Stimulated activated CD8-positive, alpha-beta memory T cell treated with anti-CD3 and anti-CD28 coated beads, Interleukin-15, amount 100 ng/mL, for 4 hours (primary cell): ENCODE measurements at regions not wholly inside any gene's neighbourhood (a gene's known extent, or its start where the extent isn't known, plus 50 kb on each side); places are given as distances from the start of the nearest gene placed in this dataset.

Source experiments
- DNase-seq, 2 donors: peaks; one replicate each; pipeline ENCODE4 v3.0.0-alpha.2; 2020; ENCODE audit warnings: low read depth in 2 of 2

DNA sequence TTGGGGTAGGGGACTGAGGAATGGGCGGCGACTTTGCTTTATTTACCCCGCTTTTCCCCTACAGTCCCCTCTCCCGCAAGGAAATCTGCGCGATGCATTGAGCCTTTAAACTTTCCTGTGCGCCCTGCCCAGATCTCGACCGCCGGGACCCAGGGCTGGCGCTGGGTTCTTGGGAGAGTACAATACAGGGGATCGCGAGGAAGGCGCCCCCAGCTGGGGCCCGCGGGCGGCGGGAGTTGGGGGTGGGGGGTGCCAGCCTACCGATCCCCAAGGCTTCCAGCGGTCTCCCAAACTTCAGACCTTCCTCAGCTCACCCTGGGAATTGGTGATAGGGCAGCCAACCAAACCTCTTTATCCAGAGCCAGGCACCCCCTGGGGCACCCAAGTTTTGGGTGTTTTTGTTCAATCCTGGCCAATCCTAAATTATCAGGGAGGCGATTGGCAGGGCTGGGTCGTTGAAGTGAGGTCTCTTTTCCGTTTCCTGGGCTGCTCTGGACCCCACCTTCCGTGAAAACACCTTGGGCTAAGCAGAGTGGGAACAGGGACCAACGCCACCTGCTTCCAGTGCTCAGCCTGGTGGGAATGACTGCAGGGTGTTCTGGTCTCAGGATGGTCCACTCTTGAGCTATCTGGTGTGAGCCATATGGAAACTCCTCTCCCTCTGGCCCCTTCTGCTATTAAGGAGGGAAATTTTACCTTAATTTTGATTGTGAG, 51.4 kb upstream of the DAB2IP start:
- DNase-seq: no peak

GRCh38 chr9:121601194-121601593, 50.2 kb upstream of the DAB2IP start:
- DNase-seq: no peak
